H9 (cell line): ENCODE measurements at regions not wholly inside any gene's neighbourhood (a gene's known extent, or its start where the extent isn't known, plus 50 kb on each side); places are given as distances from the start of the nearest gene placed in this dataset.

ENCODE experiments used
- DNase-seq: peaks from one replicate; pipeline ENCODE4 v3.0.0-alpha.2; 2017
- H2AFZ ChIP-seq: one replicate; pipeline ENCODE4 v1.6.1; 2013; ENCODE audit warnings: mild to moderate bottlenecking, low read length, control low read depth, moderate library complexity
- H2AK5ac ChIP-seq: 2 replicates; pipeline ENCODE4 v1.6.1; 2013; ENCODE audit warnings: low read length, control low read depth, mixed read lengths; ENCODE audit not compliant: insufficient read length
- H2BK120ac ChIP-seq: one replicate; pipeline ENCODE4 v1.6.1; 2013; ENCODE audit warnings: low read depth, mild to moderate bottlenecking, low read length, control low read depth, inconsistent platforms; ENCODE audit not compliant: poor library complexity, severe bottlenecking
- H2BK12ac ChIP-seq: 2 replicates; pipeline ENCODE4 v1.6.1; 2013; ENCODE audit warnings: low read length, control low read depth, mixed read lengths, low read depth; ENCODE audit not compliant: insufficient read length
- H2BK15ac ChIP-seq: 2 replicates; pipeline ENCODE4 v1.6.1; 2013; ENCODE audit warnings: low read depth, low read length, control low read depth
- H2BK20ac ChIP-seq: one replicate; pipeline ENCODE4 v1.6.1; 2013; ENCODE audit warnings: low read depth, mild to moderate bottlenecking, low read length, control low read depth, inconsistent platforms; ENCODE audit not compliant: poor library complexity, severe bottlenecking
- H2BK5ac ChIP-seq: 2 replicates; pipeline ENCODE4 v1.6.1; 2013; ENCODE audit warnings: low read length, control low read depth, mixed read lengths; ENCODE audit not compliant: insufficient read length
- H3K14ac ChIP-seq: 2 replicates; pipeline ENCODE4 v1.6.1; 2013; ENCODE audit warnings: low read length, control low read depth; ENCODE audit not compliant: insufficient read depth
- H3K18ac ChIP-seq: 2 replicates; pipeline ENCODE4 v1.6.1; 2013; ENCODE audit warnings: low read depth, mild to moderate bottlenecking, mixed read lengths, low read length, control low read depth; ENCODE audit not compliant: insufficient read length
- H3K23ac ChIP-seq: 2 replicates; pipeline ENCODE4 v1.6.1; 2013; ENCODE audit warnings: low read length, control low read depth, mixed read lengths, low read depth; ENCODE audit not compliant: insufficient read length
- H3K23me2 ChIP-seq: 2 replicates; pipeline ENCODE4 v1.6.1; 2013; ENCODE audit warnings: low read depth, mild to moderate bottlenecking, mixed read lengths, low read length, control low read depth; ENCODE audit not compliant: insufficient read length, poor library complexity, severe bottlenecking
- H3K27ac ChIP-seq: 2 replicates; pipeline ENCODE4 v1.5.1; 2013; ENCODE audit warnings: low read length, control low read depth, mixed read lengths, low read depth; ENCODE audit not compliant: insufficient read length
- H3K27me3 ChIP-seq: 2 replicates; pipeline ENCODE4 v1.6.1; 2013; ENCODE audit warnings: low read length, control low read depth, inconsistent platforms; ENCODE audit not compliant: insufficient read depth
- H3K4ac ChIP-seq: 2 replicates; pipeline ENCODE4 v1.6.1; 2013; ENCODE audit warnings: low read depth, mild to moderate bottlenecking, control low read depth, inconsistent platforms, low read length, moderate library complexity
- H3K4me1 ChIP-seq: 2 replicates; pipeline ENCODE4 v1.6.1; 2013; ENCODE audit warnings: low read length, control low read depth, inconsistent platforms; ENCODE audit not compliant: insufficient read depth
- H3K4me2 ChIP-seq: 2 replicates; pipeline ENCODE4 v1.6.1; 2013; ENCODE audit warnings: low read length, control low read depth, mixed read lengths; ENCODE audit not compliant: insufficient read length, insufficient read depth
- H3K56ac ChIP-seq: 2 replicates; pipeline ENCODE4 v1.6.1; 2013; ENCODE audit warnings: low read depth, mild to moderate bottlenecking, mixed read lengths, low read length, control low read depth; ENCODE audit not compliant: insufficient read length
- H3K79me1 ChIP-seq: 2 replicates; pipeline ENCODE4 v1.6.1; 2013; ENCODE audit warnings: low read depth, mild to moderate bottlenecking, moderate library complexity, low read length, control low read depth, inconsistent platforms; ENCODE audit not compliant: insufficient read depth, poor library complexity, severe bottlenecking
- H3K79me2 ChIP-seq: 2 replicates; pipeline ENCODE4 v1.6.1; 2013; ENCODE audit warnings: low read length, control low read depth, inconsistent platforms; ENCODE audit not compliant: insufficient read depth
- H3K9ac ChIP-seq: 2 replicates; pipeline ENCODE4 v1.6.1; 2013; ENCODE audit warnings: low read length, control low read depth, mixed read lengths; ENCODE audit not compliant: insufficient read length; ENCODE audit errors: extremely low read depth
- H3K9me3 ChIP-seq: one replicate; pipeline ENCODE4 v1.6.1; 2013; ENCODE audit warnings: low read depth, low read length, inconsistent platforms; ENCODE audit not compliant: control insufficient read depth
- H3T11ph ChIP-seq: one replicate; pipeline ENCODE4 v1.6.1; 2013; ENCODE audit warnings: mild to moderate bottlenecking, low read length, control low read depth, inconsistent platforms
- H4K20me1 ChIP-seq: one replicate; pipeline ENCODE4 v1.6.1; 2013; ENCODE audit not compliant: control insufficient read depth, insufficient read length, insufficient read depth
- H4K5ac ChIP-seq: 2 replicates; pipeline ENCODE4 v1.6.1; 2013; ENCODE audit warnings: low read depth, mild to moderate bottlenecking, mixed read lengths, low read length, control low read depth; ENCODE audit not compliant: insufficient read length
- H4K8ac ChIP-seq: replicated peaks from 2 replicates; pipeline ENCODE4 v1.6.1; 2013; ENCODE audit warnings: low read length, control low read depth, mixed read lengths, low read depth; ENCODE audit not compliant: insufficient read length
- H4K91ac ChIP-seq: 2 replicates; pipeline ENCODE4 v1.6.1; 2013; ENCODE audit warnings: low read depth, mild to moderate bottlenecking, moderate library complexity, mixed read lengths, low read length, control low read depth; ENCODE audit not compliant: insufficient read length
- H3K27ac Mint-ChIP-seq, 3 experiments: 2 replicates in 2 of 3; 3 replicates in 1 of 3; pipeline ENCODE4 v1.8.0; 2020 to 2021; ENCODE audit warnings: mixed read lengths in 3 of 3, mild to moderate bottlenecking in 1 of 3, moderate library complexity in 1 of 3
- H3K27me3 Mint-ChIP-seq: 2 replicates; pipeline ENCODE4 v1.8.0; 2021; ENCODE audit warnings: low read depth, mild to moderate bottlenecking, moderate library complexity, mixed read lengths
- H3K36me3 Mint-ChIP-seq, 3 experiments: 2 replicates in 2 of 3; 3 replicates in 1 of 3; pipeline ENCODE4 v1.8.0; 2020 to 2021; ENCODE audit warnings: low read depth in 3 of 3, mixed read lengths in 3 of 3; ENCODE audit not compliant: insufficient read depth in 1 of 3
- H3K4me1 Mint-ChIP-seq, 2 experiments: 2 replicates each; pipeline ENCODE4 v1.8.0; 2020; ENCODE audit warnings: mixed read lengths in 2 of 2
- H3K4me3 Mint-ChIP-seq, 2 experiments: 2 replicates in 1 of 2; 3 replicates in 1 of 2; pipeline ENCODE4 v1.8.0; 2020 to 2021; ENCODE audit warnings: mild to moderate bottlenecking in 2 of 2, mixed read lengths in 2 of 2, moderate library complexity in 1 of 2
- H3K9me3 Mint-ChIP-seq, 2 experiments: 2 replicates in 1 of 2; 3 replicates in 1 of 2; pipeline ENCODE4 v1.8.0; 2020; ENCODE audit warnings: mild to moderate bottlenecking in 2 of 2, mixed read lengths in 2 of 2, moderate library complexity in 1 of 2
- CTCF ChIP-seq: fragments of 200-600 bp; sonication (generic); conservative IDR thresholded peaks from 3 replicates; pipeline ENCODE4 v1.8.0; 2021; ENCODE audit warnings: antibody characterized with exemption, mild to moderate bottlenecking
- WGBS: extraction: QIAGEN DNeasy Blood & Tissue Kit; methylation state at CpG from one replicate; pipeline ENCODE4 v1.1.7; 2013; ENCODE audit warnings: missing lambda C conversion rate, low lambda C conversion rate, mixed read lengths; ENCODE audit not compliant: insufficient read length; ENCODE audit errors: extremely low coverage; 5-methylcytosine and 5-hydroxymethylcytosine counted together

- no peak overlapping the region for H3T11ph ChIP-seq
- H3K9ac ChIP-seq = no peak overlapping the region
- Mint-ChIP-seq H3K27me3 (no peaks in the 10 kb centered on the region), H3K27ac (no peak overlapping the region), H3K4me3 (no peak overlapping the region), H3K36me3 (no peaks in the 10 kb centered on the region; a peak in 1 of 7 replicates), H3K4me1 (peaks cover 20 to 23% of the 10 kb centered on the region in 2 experiments), H3K9me3 (no peaks in the 10 kb centered on the region)
- H3K18ac ChIP-seq = no peak overlapping the region
- H3K23ac ChIP-seq = no peak overlapping the region
- no peak overlapping the region for H2BK120ac ChIP-seq
- H2AFZ ChIP-seq = no peak overlapping the region
- no peak overlapping the region for H3K27ac ChIP-seq
- H2BK20ac ChIP-seq = no peak overlapping the region
- DNase-seq = no peak
- no peak overlapping the region for H2AK5ac ChIP-seq
- no peak for TF ChIP-seq CTCF
- H3K27me3 ChIP-seq = no peaks in the 10 kb centered on the region
- no peak overlapping the region for H4K5ac ChIP-seq
- H2BK15ac ChIP-seq = no peak overlapping the region
- H3K56ac ChIP-seq = no peak overlapping the region
- WGBS = no CpG with 5 or more reads among the region's 1 CpG
- no peak overlapping the region for H3K4ac ChIP-seq
- no peak overlapping the region for H4K8ac ChIP-seq
- H3K79me2 ChIP-seq = no peaks in the 10 kb centered on the region
- no peaks in the 10 kb centered on the region for H4K20me1 ChIP-seq
- H3K4me1 ChIP-seq = no peaks in the 10 kb centered on the region
- H3K14ac ChIP-seq = no peak overlapping the region
- H4K91ac ChIP-seq = no peak overlapping the region
- H2BK5ac ChIP-seq = no peak overlapping the region
- no peaks in the 10 kb centered on the region for H3K79me1 ChIP-seq
- H3K9me3 ChIP-seq = no peaks in the 10 kb centered on the region
- H2BK12ac ChIP-seq = no peak overlapping the region
- no peaks in the 10 kb centered on the region for H3K23me2 ChIP-seq
- no peak overlapping the region for H3K4me2 ChIP-seq
Measured at GRCh38 chr7:17488829-17489228, 190.4 kb downstream of the AHR start.
